ENCODE measurements at regions not wholly inside any gene's neighbourhood (a gene's known extent, or its start where the extent isn't known, plus 50 kb on each side); places are given as distances from the start of the nearest gene placed in this dataset.

DNA sequence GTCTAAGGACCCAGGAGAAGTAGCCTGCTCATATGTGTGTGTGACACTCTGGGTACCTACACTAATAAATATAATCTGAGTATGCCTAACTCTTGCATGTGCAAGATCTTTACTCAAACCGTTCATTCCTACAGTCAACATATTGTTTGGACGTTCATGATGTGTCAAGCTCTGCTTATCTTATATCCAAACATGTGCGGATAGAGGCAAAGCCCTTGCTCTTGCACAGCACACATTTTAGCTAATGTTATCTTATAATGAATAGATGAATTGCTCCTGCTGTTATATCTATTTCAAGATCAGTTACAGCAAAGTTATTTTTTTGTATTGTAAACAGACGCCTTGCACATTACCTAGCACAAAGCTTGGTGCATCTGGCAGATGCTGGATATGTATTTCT, 228.4 kb upstream of the FLRT2 start:
- BruUV-seq (replicated peaks) = no TSS peak
- ATAC-seq (no peak), DNase-seq (ENCODE audit: low read depth, low spot score) (no peak)

GRCh38 chr14:85306024-85306423, 223.9 kb upstream of the FLRT2 start:
- Histone ChIP-seq H3K36me3 (ENCODE audit: control insufficient read depth, insufficient read depth, low read length) (no peaks in the 10 kb centered on the region), H3K9me3 (ENCODE audit: control insufficient read depth, insufficient read depth, low read depth, low read length) (no peaks in the 10 kb centered on the region), H3K4me3 (ENCODE audit: low read depth in 2 of 2, low read length in 2 of 2) (no peak overlapping the region), H3K27me3 (ENCODE audit: control insufficient read depth, insufficient read depth, low read length) (no peaks in the 10 kb centered on the region), H3K4me1 (ENCODE audit: control insufficient read depth, insufficient read depth, low read length) (no peaks in the 10 kb centered on the region), H3K27ac (ENCODE audit: low read length) (no peak overlapping the region)
- in situ Hi-C loops (cut with HindIII; ENCODE audit: low pct_unique_long_range_greater_than_20kb, low sequenced_read_pairs) = no loop called here
- TF ChIP-seq, protein P1, sequence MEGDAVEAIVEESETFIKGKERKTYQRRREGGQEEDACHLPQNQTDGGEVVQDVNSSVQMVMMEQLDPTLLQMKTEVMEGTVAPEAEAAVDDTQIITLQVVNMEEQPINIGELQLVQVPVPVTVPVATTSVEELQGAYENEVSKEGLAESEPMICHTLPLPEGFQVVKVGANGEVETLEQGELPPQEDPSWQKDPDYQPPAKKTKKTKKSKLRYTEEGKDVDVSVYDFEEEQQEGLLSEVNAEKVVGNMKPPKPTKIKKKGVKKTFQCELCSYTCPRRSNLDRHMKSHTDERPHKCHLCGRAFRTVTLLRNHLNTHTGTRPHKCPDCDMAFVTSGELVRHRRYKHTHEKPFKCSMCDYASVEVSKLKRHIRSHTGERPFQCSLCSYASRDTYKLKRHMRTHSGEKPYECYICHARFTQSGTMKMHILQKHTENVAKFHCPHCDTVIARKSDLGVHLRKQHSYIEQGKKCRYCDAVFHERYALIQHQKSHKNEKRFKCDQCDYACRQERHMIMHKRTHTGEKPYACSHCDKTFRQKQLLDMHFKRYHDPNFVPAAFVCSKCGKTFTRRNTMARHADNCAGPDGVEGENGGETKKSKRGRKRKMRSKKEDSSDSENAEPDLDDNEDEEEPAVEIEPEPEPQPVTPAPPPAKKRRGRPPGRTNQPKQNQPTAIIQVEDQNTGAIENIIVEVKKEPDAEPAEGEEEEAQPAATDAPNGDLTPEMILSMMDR (IDR thresholded peaks at IDR 0.05) = no peak
- TF ChIP-seq POLR2AphosphoS5 (IDR thresholded peaks at IDR 0.05; ENCODE audit: low read depth, low read length) (no peak), TCF7L2 (IDR thresholded peaks at IDR 0.05; ENCODE audit: low read depth, low read length) (no peak), SIN3A (IDR thresholded peaks at IDR 0.05; ENCODE audit: borderline replicate concordance, insufficient read depth, low read depth, low read length) (no peak)
- TF ChIP-seq, protein P2, sequence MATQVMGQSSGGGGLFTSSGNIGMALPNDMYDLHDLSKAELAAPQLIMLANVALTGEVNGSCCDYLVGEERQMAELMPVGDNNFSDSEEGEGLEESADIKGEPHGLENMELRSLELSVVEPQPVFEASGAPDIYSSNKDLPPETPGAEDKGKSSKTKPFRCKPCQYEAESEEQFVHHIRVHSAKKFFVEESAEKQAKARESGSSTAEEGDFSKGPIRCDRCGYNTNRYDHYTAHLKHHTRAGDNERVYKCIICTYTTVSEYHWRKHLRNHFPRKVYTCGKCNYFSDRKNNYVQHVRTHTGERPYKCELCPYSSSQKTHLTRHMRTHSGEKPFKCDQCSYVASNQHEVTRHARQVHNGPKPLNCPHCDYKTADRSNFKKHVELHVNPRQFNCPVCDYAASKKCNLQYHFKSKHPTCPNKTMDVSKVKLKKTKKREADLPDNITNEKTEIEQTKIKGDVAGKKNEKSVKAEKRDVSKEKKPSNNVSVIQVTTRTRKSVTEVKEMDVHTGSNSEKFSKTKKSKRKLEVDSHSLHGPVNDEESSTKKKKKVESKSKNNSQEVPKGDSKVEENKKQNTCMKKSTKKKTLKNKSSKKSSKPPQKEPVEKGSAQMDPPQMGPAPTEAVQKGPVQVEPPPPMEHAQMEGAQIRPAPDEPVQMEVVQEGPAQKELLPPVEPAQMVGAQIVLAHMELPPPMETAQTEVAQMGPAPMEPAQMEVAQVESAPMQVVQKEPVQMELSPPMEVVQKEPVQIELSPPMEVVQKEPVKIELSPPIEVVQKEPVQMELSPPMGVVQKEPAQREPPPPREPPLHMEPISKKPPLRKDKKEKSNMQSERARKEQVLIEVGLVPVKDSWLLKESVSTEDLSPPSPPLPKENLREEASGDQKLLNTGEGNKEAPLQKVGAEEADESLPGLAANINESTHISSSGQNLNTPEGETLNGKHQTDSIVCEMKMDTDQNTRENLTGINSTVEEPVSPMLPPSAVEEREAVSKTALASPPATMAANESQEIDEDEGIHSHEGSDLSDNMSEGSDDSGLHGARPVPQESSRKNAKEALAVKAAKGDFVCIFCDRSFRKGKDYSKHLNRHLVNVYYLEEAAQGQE (IDR thresholded peaks at IDR 0.05; ENCODE audit: insufficient read depth in 1 of 2, low read depth in 2 of 2, low read length in 1 of 2) = no peak
- no TSS peak for BruUV-seq (replicated peaks)
- DNase-seq (ENCODE audit: low read depth, low spot score) = no peak
- intact Hi-C loops (cut with micrococcal nuclease; ENCODE audit: unreplicated experiment) = no loop called here
- ChIA-PET POLR2A (no interaction called here), CTCF (no interaction called here)
- no peak for ATAC-seq

More for the DNA sequence above, 228.4 kb upstream of the FLRT2 start:
- in situ Hi-C loops (cut with HindIII; ENCODE audit: low pct_unique_long_range_greater_than_20kb, low sequenced_read_pairs) = no loop called here
- Histone ChIP-seq H3K4me1 (ENCODE audit: control insufficient read depth, insufficient read depth, low read length) (no peaks in the 10 kb centered on the region), H3K9me3 (ENCODE audit: control insufficient read depth, insufficient read depth, low read depth, low read length) (no peaks in the 10 kb centered on the region), H3K27me3 (ENCODE audit: control insufficient read depth, insufficient read depth, low read length) (no peaks in the 10 kb centered on the region), H3K4me3 (ENCODE audit: low read depth in 2 of 2, low read length in 2 of 2) (no peak overlapping the region), H3K36me3 (ENCODE audit: control insufficient read depth, insufficient read depth, low read length) (no peaks in the 10 kb centered on the region), H3K27ac (ENCODE audit: low read length) (no peak overlapping the region)
- CTCF ChIA-PET = no interaction called here
- TF ChIP-seq SIN3A (IDR thresholded peaks at IDR 0.05; ENCODE audit: borderline replicate concordance, insufficient read depth, low read depth, low read length) (no peak), TCF7L2 (IDR thresholded peaks at IDR 0.05; ENCODE audit: low read depth, low read length) (no peak), POLR2AphosphoS5 (IDR thresholded peaks at IDR 0.05; ENCODE audit: low read depth, low read length) (no peak)
- TF ChIP-seq, protein P1 (IDR thresholded peaks at IDR 0.05) = no peak
- TF ChIP-seq, protein P2 (IDR thresholded peaks at IDR 0.05; ENCODE audit: insufficient read depth in 1 of 2, low read depth in 2 of 2, low read length in 1 of 2) = no peak
- intact Hi-C loops (cut with micrococcal nuclease; ENCODE audit: unreplicated experiment) = no loop called here
- POLR2A ChIA-PET = no interaction called here
